SK-N-SH (cell line): ENCODE measurements at regions not wholly inside any gene's neighbourhood (a gene's known extent, or its start where the extent isn't known, plus 50 kb on each side); places are given as distances from the start of the nearest gene placed in this dataset.
"Not testable (repeated sequence)": the region's sequence is repeated elsewhere in the genome, so short reads cannot be mapped to it uniquely, and the experiment has no call there.

ENCODE experiments used
- CTCF ChIA-PET: fragments of 300-600, 350-600 bp; formaldehyde crosslinking; extraction: SDS; loops from one replicate; lab custom pipeline; 2021; lab: Yijun Ruan, JAX
- POLR2A ChIA-PET: fragments of 350-600 bp; sonication (Branson Sonifier 250); formaldehyde crosslinking; extraction: SDS; loops from one replicate; lab custom pipeline; 2020; ENCODE audit warnings: antibody characterized with exemption, inconsistent platforms; lab: Yijun Ruan, JAX
- DNase-seq: peaks from one replicate; pipeline ENCODE4 v3.0.0; 2012
- H2AFZ ChIP-seq: fragments of 200-600 bp; sonication (generic); 2 replicates; pipeline ENCODE4 v1.8.1; 2016; ENCODE audit warnings: antibody characterized with exemption, mild to moderate bottlenecking, low read depth
- H3F3A ChIP-seq: fragments of 200-600 bp; sonication (generic); replicated peaks from 2 replicates; pipeline ENCODE3; 2016; ENCODE audit warnings: antibody characterized with exemption, mild to moderate bottlenecking; ENCODE audit not compliant: insufficient read depth
- H3K27ac ChIP-seq, 2 experiments: fragments of 200-500 bp in 1 of 2; fragments of 200-600 bp in 1 of 2; sonication (Bioruptor generic) in 1 of 2; sonication (generic), shearing (Covaris generic) in 1 of 2; 2 replicates each; pipeline versions ENCODE4 v1.5.1 to v1.6.1; 2014 to 2016; ENCODE audit warnings: low read depth in 2 of 2, inconsistent platforms in 1 of 2, low read length in 1 of 2, mild to moderate bottlenecking in 1 of 2, mixed read lengths in 1 of 2
- H3K27me3 ChIP-seq: fragments of 200-600 bp; sonication (generic), shearing (Covaris generic); 2 replicates; pipeline ENCODE4 v1.6.1; 2016; ENCODE audit warnings: mixed run types; ENCODE audit not compliant: insufficient read depth
- H3K36me3 ChIP-seq, 2 experiments: fragments of 200-500 bp in 1 of 2; fragments of 200-600 bp in 1 of 2; sonication (Bioruptor generic) in 1 of 2; sonication (generic) in 1 of 2; replicated peaks in 1 of 2; 2 replicates each; pipeline versions ENCODE3 to v1.5.1; 2014 to 2016; ENCODE audit warnings: low read length in 1 of 2, mild to moderate bottlenecking in 1 of 2; ENCODE audit not compliant: insufficient read depth in 2 of 2, control insufficient read depth in 1 of 2
- H3K4me1 ChIP-seq, 2 experiments: fragments of 200-500 bp in 1 of 2; fragments of 200-600 bp in 1 of 2; sonication (Bioruptor generic) in 1 of 2; sonication (generic), shearing (Covaris generic) in 1 of 2; 2 replicates each; pipeline versions ENCODE4 v1.5.1 to v1.6.1; 2014 to 2016; ENCODE audit warnings: low read depth in 1 of 2, low read length in 1 of 2, mixed run types in 1 of 2; ENCODE audit not compliant: insufficient read depth in 2 of 2, control insufficient read depth in 1 of 2
- H3K4me2 ChIP-seq: fragments of 200-600 bp; sonication (generic), shearing (Covaris generic); 2 replicates; pipeline ENCODE4 v1.6.1; 2017; ENCODE audit warnings: mixed run types
- H3K4me3 ChIP-seq, 2 experiments: fragments of 200-500 bp in 1 of 2; fragments of 200-600 bp in 1 of 2; sonication (Bioruptor generic) in 1 of 2; sonication (generic), shearing (Covaris generic) in 1 of 2; 2 replicates each; pipeline versions ENCODE4 v1.5.1 to v1.8.1; 2014 to 2016; ENCODE audit warnings: low read depth in 2 of 2, inconsistent platforms in 1 of 2, low read length in 1 of 2, mild to moderate bottlenecking in 1 of 2, mixed read lengths in 1 of 2, moderate library complexity in 1 of 2
- H3K79me2 ChIP-seq: fragments of 200-600 bp; sonication (generic); 2 replicates; pipeline ENCODE4 v1.8.1; 2017; ENCODE audit warnings: mild to moderate bottlenecking; ENCODE audit not compliant: insufficient read depth
- H3K9ac ChIP-seq: fragments of 200-600 bp; sonication (generic); 2 replicates; pipeline ENCODE4 v1.6.1; 2017; ENCODE audit warnings: mixed run types
- H3K9me2 ChIP-seq: fragments of 200-600 bp; sonication (generic); 2 replicates; pipeline ENCODE4 v1.6.1; 2017; ENCODE audit warnings: mixed run types
- H3K9me3 ChIP-seq: fragments of 200-600 bp; sonication (generic); 2 replicates; pipeline ENCODE4 v1.6.1; 2017; ENCODE audit warnings: mixed run types, mild to moderate bottlenecking, moderate library complexity
- H4K20me1 ChIP-seq: fragments of 200-600 bp; sonication (generic); 2 replicates; pipeline ENCODE4 v1.6.1; 2017; ENCODE audit warnings: mild to moderate bottlenecking, mixed run types; ENCODE audit not compliant: insufficient read depth
- FOSL2 ChIP-seq: IDR thresholded peaks from 2 replicates; pipeline ENCODE4 v1.4.0; 2012; ENCODE audit warnings: low read depth, mild to moderate bottlenecking, moderate library complexity, borderline replicate concordance
- FOXJ3 ChIP-seq: sonication (generic); formaldehyde crosslinking; IDR thresholded peaks from 2 replicates; pipeline ENCODE4 v1.5.1; 2020; ENCODE audit warnings: mild to moderate bottlenecking, missing genetic modification reagents
- MXI1 ChIP-seq: IDR thresholded peaks from 2 replicates; pipeline ENCODE4 v1.6.1; 2012; ENCODE audit warnings: mild to moderate bottlenecking, low read depth, low read length, improper control_type of control experiment
- NRF1 ChIP-seq: IDR thresholded peaks from 2 replicates; pipeline ENCODE4 v1.6.1; 2012; ENCODE audit warnings: low read depth, mild to moderate bottlenecking, low read length
- POLR2AphosphoS5 ChIP-seq: IDR thresholded peaks from 2 replicates; pipeline ENCODE4 v1.6.1; 2012; ENCODE audit warnings: low read depth, low read length
- TAF1 ChIP-seq: IDR thresholded peaks from 2 replicates; pipeline ENCODE4 v1.6.1; 2012; ENCODE audit warnings: low read depth, mild to moderate bottlenecking, low read length, moderate library complexity, borderline replicate concordance
- WGBS: methylation state at CpG from one replicate; pipeline ENCODE4 v1.1.6; 2017; ENCODE audit warnings: low lambda C conversion rate; 5-methylcytosine and 5-hydroxymethylcytosine counted together
- TF ChIP-seq, protein P1 (sequence below): fragments of 150-350 bp; IDR thresholded peaks from 2 replicates; pipeline ENCODE4 v1.6.1; 2017; ENCODE audit warnings: antibody characterized with exemption, low read length, low read depth, borderline replicate concordance
- TF ChIP-seq, protein P2 (sequence below): IDR thresholded peaks from 2 replicates; pipeline ENCODE4 v1.4.0; 2012; ENCODE audit warnings: low read depth

DNA sequence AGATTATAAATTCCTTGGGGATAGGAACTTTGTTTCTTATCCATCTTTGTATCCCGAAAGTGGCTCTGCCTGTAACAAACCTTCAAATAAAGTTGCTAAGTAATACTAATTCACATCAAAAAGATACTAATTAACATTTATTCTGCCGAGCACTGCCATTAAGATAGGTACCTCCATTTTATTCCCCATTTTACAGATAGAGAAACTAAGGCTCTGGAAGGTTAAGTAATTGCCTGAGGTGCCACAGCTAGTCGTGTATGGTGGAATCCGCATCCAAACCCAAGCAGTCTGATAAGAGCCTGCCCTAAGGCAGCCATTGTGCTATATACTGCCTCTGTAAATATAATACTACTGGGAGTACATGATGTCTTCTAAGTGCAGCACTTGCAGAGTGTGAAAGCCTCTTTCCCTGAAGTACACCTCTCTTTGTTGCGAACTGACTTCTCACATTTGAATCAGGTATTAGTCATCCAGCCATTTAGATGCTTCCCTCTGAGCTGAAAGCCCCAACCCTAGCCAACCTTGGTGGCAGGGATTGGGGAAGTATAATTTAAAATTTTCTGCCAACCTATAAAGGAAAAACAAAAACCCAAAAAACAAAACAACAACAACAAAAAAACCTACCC, 78.5 kb upstream of the CHD2 start:
- ChIA-PET CTCF (interaction anchor here (1.3 to 5.0 kb wide), 3 partner anchors 9 to 96 kb away, joined by 5 to 41 read pairs (median 7); no protein-coding TSS in a partner anchor), POLR2A (interaction anchor here (0.7 to 3.1 kb wide), 7 partner anchors 10 to 78 kb away, joined by 3 to 27 read pairs (median 6); partner anchors contain the start of gene CHD2)
- Histone ChIP-seq H3K9me3 (no peaks in the 10 kb centered on the region), H3K4me1 (peaks cover 21 to 40% of the 10 kb centered on the region in 2 experiments), H3K27me3 (no peaks in the 10 kb centered on the region), H3F3A (peaks cover 23% of the 10 kb centered on the region), H3K4me3 (no peak overlapping the region), H3K79me2 (no peaks in the 10 kb centered on the region), H3K4me2 (no peak overlapping the region), H3K9me2 (no peaks in the 10 kb centered on the region), H3K9ac (no peak overlapping the region), H2AFZ (peak overlapping the region; percentile 74; the same call in 1 of the 2 replicates), H3K27ac (peak overlapping the region; percentile 76 to 78; a peak in 2 of 4 replicates), H4K20me1 (no peaks in the 10 kb centered on the region), H3K36me3 (no peaks in the 10 kb centered on the region)
- 85% methylated on average over 5 of the region's 5 CpGs for WGBS
- no peak for TF ChIP-seq TAF1
- peak; percentile 33; the same call in 1 of the 2 replicates for TF ChIP-seq FOSL2
- no peak for DNase-seq

GRCh38 chr15:92822216-92823144, 77.6 kb upstream of the CHD2 start:
- Histone ChIP-seq H3K27me3 (no peaks in the 10 kb centered on the region), H3K79me2 (no peaks in the 10 kb centered on the region), H3K36me3 (no peaks in the 10 kb centered on the region), H3K4me1 (peaks cover 21 to 40% of the 10 kb centered on the region in 2 experiments), H4K20me1 (no peaks in the 10 kb centered on the region), H2AFZ (peak overlapping the region; percentile 74), H3F3A (peaks cover 23% of the 10 kb centered on the region), H3K9me3 (no peaks in the 10 kb centered on the region), H3K9ac (no peak overlapping the region; the same call in 1 of the 2 replicates), H3K4me3 (no peak overlapping the region), H3K27ac (peak overlapping the region; percentile 76 to 78; a peak in 3 of 4 replicates), H3K4me2 (no peak overlapping the region; the same call in 1 of the 2 replicates), H3K9me2 (no peaks in the 10 kb centered on the region)
- TF ChIP-seq, protein P1, sequence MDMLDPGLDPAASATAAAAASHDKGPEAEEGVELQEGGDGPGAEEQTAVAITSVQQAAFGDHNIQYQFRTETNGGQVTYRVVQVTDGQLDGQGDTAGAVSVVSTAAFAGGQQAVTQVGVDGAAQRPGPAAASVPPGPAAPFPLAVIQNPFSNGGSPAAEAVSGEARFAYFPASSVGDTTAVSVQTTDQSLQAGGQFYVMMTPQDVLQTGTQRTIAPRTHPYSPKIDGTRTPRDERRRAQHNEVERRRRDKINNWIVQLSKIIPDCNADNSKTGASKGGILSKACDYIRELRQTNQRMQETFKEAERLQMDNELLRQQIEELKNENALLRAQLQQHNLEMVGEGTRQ = no peak
- POLR2A ChIA-PET = interaction anchor here (0.7 to 1.4 kb wide), 4 partner anchors 10 to 77 kb away, joined by 3 to 10 read pairs (median 6); partner anchors contain the start of gene CHD2
- WGBS = 38% methylated on average over 2 of the region's 2 CpGs
- CTCF ChIA-PET = interaction anchor here (0.6 to 5.0 kb wide), 4 partner anchors 9 to 795 kb away, joined by 3 to 41 read pairs (median 6); no protein-coding TSS in a partner anchor
- no peak for DNase-seq

- H3K27me3 ChIP-seq = no peaks in the 10 kb centered on the region
- no peaks in the 10 kb centered on the region for H3K9me3 ChIP-seq
- WGBS = 94% methylated on average over 2 of the region's 2 CpGs
- no peaks in the 10 kb centered on the region for H3K9me2 ChIP-seq
- no peaks in the 10 kb centered on the region for H3K36me3 ChIP-seq
- H3K4me2 ChIP-seq = no peak overlapping the region
- peaks cover 23% of the 10 kb centered on the region for H3F3A ChIP-seq
- POLR2A ChIA-PET = no interaction called here
- no peak overlapping the region for H3K9ac ChIP-seq
- H3K79me2 ChIP-seq = no peaks in the 10 kb centered on the region
- no peak overlapping the region for H2AFZ ChIP-seq
- DNase-seq = no peak
- TF ChIP-seq, protein P2, sequence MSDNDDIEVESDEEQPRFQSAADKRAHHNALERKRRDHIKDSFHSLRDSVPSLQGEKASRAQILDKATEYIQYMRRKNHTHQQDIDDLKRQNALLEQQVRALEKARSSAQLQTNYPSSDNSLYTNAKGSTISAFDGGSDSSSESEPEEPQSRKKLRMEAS = no peak
- TF ChIP-seq NRF1 (no peak), MXI1 (no peak), FOXJ3 (CRISPR knock-in tag) (no peak), POLR2AphosphoS5 (no peak)
- CTCF ChIA-PET = no interaction called here
- H3K4me1 ChIP-seq = peaks cover 8 to 22% of the 10 kb centered on the region in 2 experiments
- H3K27ac ChIP-seq = no peak overlapping the region
- no peaks in the 10 kb centered on the region for H4K20me1 ChIP-seq
- H3K4me3 ChIP-seq = no peak overlapping the region
Observed at GRCh38 chr15:92825985-92826384, 74.1 kb upstream of the CHD2 start.

DNA sequence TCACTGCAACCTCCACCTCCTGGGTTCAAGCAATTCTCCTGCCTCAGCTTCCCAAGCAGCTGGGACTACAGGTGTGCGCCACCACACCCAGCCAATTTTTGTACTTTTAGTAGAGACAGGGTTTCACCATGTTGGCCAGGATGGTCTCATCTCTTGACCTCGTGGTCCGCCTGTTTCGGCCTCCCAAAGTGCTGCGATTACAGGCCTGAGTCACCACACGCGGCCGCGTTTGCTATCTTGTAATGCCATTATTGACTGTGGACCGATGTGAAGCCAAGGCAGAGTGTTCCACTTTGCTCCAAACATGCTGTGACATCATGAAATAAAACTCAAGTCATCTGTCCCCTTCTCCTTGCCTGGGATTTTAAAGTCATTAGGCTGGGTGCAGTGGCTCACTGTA, 72.1 kb upstream of the CHD2 start:
- H3K79me2 ChIP-seq, H3K4me2 ChIP-seq, H3K4me3 ChIP-seq, DNase-seq, H3K9me3 ChIP-seq, H3K36me3 ChIP-seq, H4K20me1 ChIP-seq, H2AFZ ChIP-seq, H3K9me2 ChIP-seq, H3K27me3 ChIP-seq, H3K9ac ChIP-seq, H3K27ac ChIP-seq, CTCF ChIA-PET: not testable (repeated sequence)
- peaks cover 15 to 19% of the 10 kb centered on the region in 2 experiments for H3K4me1 ChIP-seq
- H3F3A ChIP-seq = peaks cover 26% of the 10 kb centered on the region
- 95% methylated on average over 10 of the region's 10 CpGs for WGBS
- POLR2A ChIA-PET = interaction anchor here (1.2 kb wide), 1 partner anchor 55 kb away, joined by 4 read pairs; no protein-coding TSS in a partner anchor
